HFF-Myc (cell line): ENCODE measurements at regions not wholly inside any gene's neighbourhood (a gene's known extent, or its start where the extent isn't known, plus 50 kb on each side); places are given as distances from the start of the nearest gene placed in this dataset.

Experiments used
- DNase-seq: peaks from one replicate; pipeline ENCODE4 v3.0.0-alpha.2; 2011; ENCODE audit warnings: low read depth; ENCODE audit errors: extremely low read depth
- H3K4me3 ChIP-seq: replicated peaks from 2 replicates; pipeline ENCODE4 v1.5.1; 2011; ENCODE audit warnings: low read depth, mild to moderate bottlenecking, control low read depth, low read length
- TF ChIP-seq, protein P1 (sequence below): IDR thresholded peaks from 2 replicates; pipeline ENCODE4 v1.5.1; 2012; ENCODE audit warnings: mild to moderate bottlenecking, low read depth, low read length, control low read depth; ENCODE audit errors: missing control alignments

- DNase-seq, result no peak
- TF ChIP-seq, protein P1, sequence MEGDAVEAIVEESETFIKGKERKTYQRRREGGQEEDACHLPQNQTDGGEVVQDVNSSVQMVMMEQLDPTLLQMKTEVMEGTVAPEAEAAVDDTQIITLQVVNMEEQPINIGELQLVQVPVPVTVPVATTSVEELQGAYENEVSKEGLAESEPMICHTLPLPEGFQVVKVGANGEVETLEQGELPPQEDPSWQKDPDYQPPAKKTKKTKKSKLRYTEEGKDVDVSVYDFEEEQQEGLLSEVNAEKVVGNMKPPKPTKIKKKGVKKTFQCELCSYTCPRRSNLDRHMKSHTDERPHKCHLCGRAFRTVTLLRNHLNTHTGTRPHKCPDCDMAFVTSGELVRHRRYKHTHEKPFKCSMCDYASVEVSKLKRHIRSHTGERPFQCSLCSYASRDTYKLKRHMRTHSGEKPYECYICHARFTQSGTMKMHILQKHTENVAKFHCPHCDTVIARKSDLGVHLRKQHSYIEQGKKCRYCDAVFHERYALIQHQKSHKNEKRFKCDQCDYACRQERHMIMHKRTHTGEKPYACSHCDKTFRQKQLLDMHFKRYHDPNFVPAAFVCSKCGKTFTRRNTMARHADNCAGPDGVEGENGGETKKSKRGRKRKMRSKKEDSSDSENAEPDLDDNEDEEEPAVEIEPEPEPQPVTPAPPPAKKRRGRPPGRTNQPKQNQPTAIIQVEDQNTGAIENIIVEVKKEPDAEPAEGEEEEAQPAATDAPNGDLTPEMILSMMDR, result no peak
Observed at GRCh38 chr6:132058975-132059374, 107.8 kb upstream of the CCN2 start.

GRCh38 chr6:132054525-132054924 is 103.4 kb upstream of the CCN2 start:
- TF ChIP-seq, protein P1, result no peak
- no peak overlapping the region for H3K4me3 ChIP-seq
- no peak for DNase-seq

More at GRCh38 chr6:132058975-132059374, 107.8 kb upstream of the CCN2 start:
- no peak overlapping the region for H3K4me3 ChIP-seq

DNA sequence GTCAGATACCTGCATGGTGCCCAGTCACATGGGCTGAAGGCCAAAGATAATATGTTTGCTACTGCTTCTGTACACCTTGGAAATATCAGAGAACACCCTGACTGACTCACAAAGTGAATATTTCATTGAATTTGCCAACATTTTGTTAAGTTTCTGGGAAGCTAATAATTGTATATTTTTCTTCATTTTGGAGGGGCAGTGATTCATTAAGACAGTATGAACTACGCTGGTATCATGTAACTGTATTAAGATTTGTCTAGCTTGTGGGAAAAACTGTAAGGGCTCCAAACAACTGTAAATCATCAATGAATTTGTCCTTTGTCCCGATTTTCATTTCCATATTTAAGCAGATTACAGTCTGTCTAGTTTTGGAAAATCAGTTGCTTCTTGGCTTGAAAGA is 102.3 kb upstream of the CCN2 start:
- TF ChIP-seq, protein P1, result no peak
- H3K4me3 ChIP-seq, result no peak overlapping the region
- no peak for DNase-seq

- H3K4me3 ChIP-seq, result no peak overlapping the region
- TF ChIP-seq, protein P1, result no peak
- no peak for DNase-seq
Observed at GRCh38 chr6:132052096-132052495, 100.9 kb upstream of the CCN2 start.

GRCh38 chr6:132045877-132046276 is 94.7 kb upstream of the CCN2 start:
- no peak for DNase-seq
- no peak overlapping the region for H3K4me3 ChIP-seq
- TF ChIP-seq, protein P1, result no peak

GRCh38 chr6:132043148-132043547 is 92.0 kb upstream of the CCN2 start:
- TF ChIP-seq, protein P1, result no peak
- no peak overlapping the region for H3K4me3 ChIP-seq
- DNase-seq, result no peak

DNA sequence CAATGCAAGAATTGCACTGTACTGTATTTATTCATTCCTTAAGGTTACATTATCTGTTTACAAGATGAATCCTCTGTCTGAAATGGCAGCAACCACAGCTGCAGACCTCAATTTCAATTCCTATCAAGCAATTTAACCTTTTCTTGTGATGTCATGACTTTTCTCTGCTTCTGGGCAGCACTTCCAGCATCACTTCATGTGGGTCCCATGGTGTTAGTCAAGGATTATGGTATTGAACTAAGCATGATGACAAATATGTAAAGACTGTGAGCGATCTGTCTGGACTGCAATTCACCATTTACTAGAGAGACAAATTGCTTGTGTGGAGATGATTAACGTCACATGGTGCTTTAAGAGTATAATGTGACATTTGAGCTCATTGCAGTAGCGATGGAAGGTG is 90.5 kb upstream of the CCN2 start:
- no peak overlapping the region for H3K4me3 ChIP-seq
- no peak for DNase-seq
- TF ChIP-seq, protein P1, result no peak
